Neural progenitor cell (in vitro differentiated cells): ENCODE measurements at regions not wholly inside any gene's neighbourhood (a gene's known extent, or its start where the extent isn't known, plus 50 kb on each side); places are given as distances from the start of the nearest gene placed in this dataset.

Source experiments
- CTCF ChIP-seq: fragments of 200-600 bp; sonication (generic); IDR thresholded peaks from 2 replicates; pipeline ENCODE4 v1.5.1; 2017; ENCODE audit warnings: antibody characterized with exemption, mild to moderate bottlenecking
- EZH2phosphoT487 ChIP-seq: fragments of 200-600 bp; sonication (generic); IDR thresholded peaks from 2 replicates; pipeline ENCODE4 v1.6.1; 2017; ENCODE audit warnings: antibody characterized with exemption

GRCh38 chr4:11072463-11072862 is 356.2 kb downstream of the HS3ST1 start:
- no peak for TF ChIP-seq CTCF
- no peak for TF ChIP-seq EZH2phosphoT487
